CD4-positive, alpha-beta T cell treated with Interleukin-1 beta for 1 hour (primary cell): ENCODE measurements at regions not wholly inside any gene's neighbourhood (a gene's known extent, or its start where the extent isn't known, plus 50 kb on each side); places are given as distances from the start of the nearest gene placed in this dataset.
"Not testable (repeated sequence)": the region's sequence is repeated elsewhere in the genome, so short reads cannot be mapped to it uniquely, and the experiment has no call there.

Source experiments
- DNase-seq, 2 donors: peaks; one replicate each; pipeline ENCODE4 v3.0.0-alpha.2; 2020 to 2022

DNA sequence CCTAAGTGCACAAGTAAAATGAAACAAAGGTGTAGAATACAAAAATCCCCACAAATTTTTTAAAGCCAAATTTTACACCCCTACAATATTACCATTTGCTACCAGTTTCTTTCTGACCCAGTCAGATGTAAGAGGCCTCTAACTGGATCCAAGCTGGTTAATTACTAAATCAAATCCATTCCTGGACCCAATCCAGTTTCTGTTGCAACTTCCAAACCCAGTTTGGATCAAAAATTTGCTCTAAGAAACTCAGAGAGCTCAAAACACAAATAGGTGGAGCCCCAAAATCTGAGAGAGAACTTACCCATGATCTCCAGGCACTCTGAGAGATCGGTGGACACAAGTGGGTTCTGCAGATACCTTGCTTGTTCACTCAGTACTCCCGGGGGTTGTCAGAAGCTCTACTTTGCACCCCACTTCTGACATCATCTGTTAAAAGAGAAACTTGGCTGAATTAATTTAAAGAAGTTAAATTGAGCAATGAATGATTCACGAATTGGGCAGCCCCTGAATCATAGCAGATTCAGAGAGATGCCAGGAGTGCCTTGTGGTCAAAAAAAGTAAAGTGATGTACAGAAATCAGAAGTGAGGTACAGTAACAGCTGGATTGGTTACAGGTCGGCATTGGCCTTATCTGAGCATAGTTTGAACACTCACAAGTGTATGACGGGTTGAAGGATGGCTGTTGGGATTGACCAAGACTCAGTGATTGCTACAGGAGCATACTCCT lies 448.0 kb downstream of the KCNT2 start:
- no peak for DNase-seq

DNA sequence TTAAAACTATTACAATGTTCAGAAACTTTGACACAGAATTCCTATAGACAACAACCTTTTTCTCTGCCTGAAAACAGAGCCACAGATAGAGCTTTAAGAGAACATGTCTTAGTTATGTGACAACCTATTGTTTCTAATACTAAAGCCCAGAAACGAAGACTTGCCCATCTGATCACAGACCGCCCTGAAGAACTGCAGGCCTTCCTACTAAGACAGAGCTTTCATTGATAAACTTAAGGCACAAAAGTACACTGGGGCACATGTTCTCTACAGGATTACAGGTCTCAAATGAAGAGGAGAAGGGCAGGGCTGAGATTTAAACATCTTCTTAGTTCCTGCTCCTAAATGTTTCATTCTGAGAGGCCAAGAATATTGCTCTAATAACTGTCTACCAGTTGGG lies 452.7 kb downstream of the KCNT2 start:
- no peak for DNase-seq

DNA sequence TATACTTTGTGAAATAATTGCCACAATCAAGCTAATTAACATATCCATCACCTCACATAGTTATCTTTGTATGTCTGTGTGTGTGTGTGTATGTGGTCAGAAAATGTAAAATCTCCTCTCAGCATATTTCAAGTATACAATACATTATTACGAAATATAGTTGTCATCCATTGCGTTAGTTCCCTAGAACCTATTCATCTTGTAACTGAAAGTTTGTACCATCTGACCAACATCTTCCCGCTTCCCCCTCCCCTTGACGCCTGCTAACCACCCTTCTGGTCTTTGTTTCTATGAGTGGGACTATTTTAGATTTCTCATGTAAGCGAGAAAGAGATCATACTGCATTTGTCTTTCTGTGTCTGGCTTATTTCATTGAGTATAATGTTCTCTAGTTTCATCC lies 455.3 kb downstream of the KCNT2 start:
- DNase-seq, result no peak

DNA sequence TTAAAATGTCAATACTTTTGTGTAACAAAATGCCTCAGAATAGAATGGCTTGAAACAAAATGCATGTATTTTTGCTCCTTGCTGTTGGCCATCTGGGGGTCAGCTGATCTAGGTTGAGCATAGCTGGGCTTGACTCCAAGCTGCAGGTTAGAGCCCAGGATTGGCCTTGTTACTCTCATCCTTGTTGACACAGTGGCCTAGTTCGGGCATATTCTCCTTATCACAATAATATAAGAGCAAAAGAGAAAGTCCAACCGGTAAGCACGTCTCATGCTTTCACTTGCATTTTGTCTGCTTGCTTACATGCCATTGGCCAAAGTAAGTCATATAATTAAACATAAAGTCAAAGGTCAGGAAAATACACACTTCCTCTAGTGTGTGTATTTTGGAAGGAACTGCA lies 456.2 kb downstream of the KCNT2 start:
- DNase-seq, result no peak

DNA sequence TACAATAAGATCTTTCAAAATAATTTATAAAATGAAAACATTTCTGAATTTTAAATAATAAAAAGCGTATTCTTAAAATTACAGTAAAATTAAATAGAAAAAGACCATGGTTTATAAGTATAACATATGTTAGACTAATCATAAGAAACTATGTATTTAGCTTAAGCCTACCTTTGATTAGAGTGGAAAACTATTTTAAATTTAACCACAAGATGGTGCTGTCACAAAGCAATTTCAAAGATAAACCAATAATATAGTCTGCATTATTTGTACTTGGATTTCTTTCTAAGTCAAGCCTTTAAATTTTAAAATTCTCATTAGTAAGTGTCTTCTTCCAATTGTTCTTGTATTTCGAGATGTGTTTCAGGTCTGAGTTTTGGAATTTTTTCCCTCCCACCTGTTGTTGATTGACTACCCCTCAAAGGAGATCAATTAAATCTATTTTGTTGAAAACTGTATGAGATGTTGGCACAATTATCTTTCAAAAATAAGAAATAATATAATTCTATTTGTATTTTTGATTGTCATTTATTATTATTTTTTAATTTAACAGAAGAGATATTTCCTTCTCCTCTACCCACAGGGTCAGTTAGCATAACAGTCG lies 459.8 kb downstream of the KCNT2 start:
- peak in 1 of 2 donors; percentile 25 for DNase-seq

DNA sequence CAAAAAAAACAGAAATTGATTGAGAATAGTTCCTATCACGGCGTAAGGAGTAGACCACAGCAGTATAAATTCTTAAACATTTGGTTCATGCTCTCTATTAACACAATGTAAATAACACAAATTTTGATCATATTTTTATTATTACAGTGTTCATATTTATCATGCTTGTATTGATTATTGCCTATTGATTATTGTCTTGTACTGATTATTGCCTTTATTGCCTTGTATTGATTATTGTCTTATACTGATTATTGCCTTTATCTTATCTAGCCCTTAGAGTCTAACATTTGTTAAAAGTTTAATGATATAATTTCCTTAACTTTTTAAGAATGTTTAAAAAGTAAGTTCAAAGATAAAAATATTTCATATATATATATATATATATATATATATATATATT lies 460.7 kb downstream of the KCNT2 start:
- DNase-seq, result no peak

DNA sequence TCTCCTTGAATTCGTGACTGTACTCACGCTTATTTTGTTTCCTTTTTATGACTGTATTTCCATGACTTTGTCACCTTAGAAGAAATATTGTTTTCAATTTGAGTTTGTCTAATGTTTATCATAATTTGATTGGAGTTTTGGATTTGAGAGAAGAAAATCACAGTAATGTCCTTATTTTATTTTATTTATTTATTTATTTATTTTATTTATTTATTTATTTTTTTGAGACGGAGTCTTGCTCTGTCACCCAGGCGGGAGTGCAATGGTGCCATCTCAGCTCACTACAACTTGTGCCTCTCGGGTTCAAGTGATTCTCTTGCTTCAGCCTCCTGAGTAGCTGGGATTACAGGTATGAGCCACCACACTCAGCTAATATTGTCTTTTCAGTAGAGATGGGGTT lies 463.1 kb downstream of the KCNT2 start:
- DNase-seq, result not testable (repeated sequence)

DNA sequence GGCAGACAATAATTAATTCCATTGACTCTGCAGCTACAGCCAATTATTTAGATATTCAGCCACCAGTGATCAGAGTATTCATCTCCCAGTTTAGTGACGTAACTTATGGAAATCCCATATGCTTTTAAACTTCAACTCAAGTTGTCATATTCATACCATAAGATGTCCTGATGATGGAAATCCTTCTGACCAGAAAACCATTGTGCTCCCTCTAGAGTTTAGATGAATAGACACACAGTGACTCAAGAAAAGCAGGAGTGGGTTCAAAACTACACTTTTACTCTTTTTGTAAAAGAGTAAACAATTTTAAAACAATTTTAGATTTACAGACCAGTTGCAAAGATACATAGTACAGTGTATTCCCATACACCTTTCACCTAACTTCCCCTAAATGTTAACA lies 463.7 kb downstream of the KCNT2 start:
- DNase-seq, result no peak

DNA sequence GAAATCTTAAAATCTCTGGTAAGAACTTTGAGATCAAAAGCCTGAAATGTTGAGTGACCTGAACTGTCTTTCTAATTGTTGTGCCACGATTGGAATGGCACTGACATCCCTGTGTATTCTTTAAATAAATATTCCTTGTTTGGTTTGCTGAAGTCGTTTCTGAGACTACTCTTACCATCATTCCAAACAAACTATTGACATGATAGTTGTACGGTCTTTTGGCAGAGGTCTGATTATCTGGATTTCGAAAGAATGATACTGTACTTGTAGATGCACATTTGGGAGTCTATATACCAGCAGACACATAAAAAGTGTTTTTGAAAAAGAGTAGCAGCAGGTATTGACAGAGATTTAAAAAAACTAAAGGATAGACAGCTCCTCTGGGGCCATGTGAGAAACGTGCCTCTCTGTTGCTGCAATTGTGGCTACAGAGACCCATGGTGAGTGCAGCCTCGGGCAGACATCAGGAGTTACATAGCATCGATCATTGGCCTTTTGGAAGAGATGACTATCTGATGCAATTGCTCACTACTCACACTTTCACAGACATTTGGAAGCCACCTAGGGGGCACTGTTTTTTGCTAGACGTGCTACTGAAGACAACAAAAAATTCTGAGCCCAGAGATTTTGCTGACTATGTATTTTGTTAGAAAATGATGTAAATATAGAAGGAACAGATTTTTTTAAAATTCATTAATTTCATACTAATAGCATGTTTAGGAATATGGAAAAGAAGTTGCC lies 464.5 kb downstream of the KCNT2 start:
- DNase-seq, result no peak

DNA sequence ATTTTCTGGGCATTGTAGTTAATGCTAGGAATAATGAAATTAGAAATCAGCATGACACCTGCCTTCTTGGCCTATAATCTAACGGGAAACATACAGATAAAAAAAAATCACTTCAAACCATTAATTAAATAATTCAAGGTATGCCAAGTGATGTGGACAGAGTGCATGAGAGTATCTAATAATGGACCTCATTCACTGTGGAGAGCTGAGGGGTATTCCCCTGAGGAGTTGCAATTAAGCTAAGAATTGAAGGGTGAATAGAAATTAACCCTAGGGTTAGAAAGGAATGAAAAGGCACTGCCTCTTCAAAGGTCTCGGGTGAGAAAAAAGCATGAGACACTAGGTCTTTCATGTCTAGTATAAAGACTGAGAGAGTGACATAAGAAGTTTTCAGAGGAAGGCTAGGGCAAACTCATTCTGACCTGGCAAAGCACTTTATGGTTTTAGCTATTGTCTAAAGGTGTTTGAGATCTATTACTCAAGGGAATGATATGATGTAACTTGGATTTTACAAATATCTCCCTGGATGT lies 466.1 kb downstream of the KCNT2 start:
- DNase-seq, result no peak

DNA sequence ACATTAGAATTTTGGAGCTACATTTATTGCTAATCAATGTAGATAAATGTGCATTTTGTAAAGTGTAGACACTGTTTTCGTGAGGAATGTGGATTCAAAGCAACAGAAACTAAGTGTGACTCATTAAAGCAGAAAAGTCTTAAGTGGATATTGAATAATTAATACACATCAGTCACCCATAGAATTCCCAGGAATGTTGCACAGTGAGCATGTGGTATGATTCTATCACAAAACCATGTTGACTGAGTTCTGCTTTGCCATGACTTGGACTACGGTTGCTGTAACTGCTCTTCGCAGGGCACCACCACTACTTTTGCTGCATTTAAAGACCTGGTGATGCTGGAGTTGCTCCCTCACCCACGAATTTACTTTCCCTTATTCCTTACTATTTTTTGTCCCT lies 471.8 kb downstream of the KCNT2 start:
- no peak for DNase-seq

DNA sequence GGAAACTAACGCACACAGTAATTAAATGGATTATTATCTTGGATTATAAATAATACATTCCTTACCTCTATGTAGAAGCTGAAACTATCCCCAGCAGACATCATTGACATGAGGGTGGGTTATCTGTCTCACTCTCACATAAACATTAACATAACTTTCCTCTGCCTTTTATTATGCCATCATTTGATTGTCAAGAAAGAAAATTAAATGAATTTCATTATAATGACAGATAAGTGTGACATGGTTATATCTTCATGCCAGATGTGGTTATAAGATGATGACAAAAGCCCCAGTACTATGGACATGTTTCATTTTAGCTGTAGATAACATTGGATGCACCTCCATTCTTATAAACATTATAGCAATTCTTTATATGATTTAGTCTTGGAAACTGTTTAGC lies 476.5 kb downstream of the KCNT2 start:
- DNase-seq, result no peak

DNA sequence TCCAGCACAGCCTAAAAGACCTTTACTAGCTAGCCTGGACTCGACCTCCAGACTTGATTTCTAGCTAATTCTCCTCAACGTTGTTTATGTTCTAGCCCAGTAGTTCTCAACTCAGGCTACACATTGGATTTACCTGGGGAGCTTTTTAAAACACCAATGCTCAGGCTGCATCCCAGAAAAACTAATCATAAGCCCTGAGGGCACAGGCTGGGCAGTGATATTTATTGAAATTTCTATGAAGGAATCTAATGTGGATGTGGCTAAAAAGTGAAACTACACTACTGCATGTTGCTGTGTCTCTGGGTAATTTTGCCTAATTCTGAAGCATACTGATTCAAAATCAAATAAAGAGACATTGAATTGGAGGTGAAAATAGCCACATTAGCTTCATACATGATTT lies 479.4 kb downstream of the KCNT2 start:
- no peak for DNase-seq

DNA sequence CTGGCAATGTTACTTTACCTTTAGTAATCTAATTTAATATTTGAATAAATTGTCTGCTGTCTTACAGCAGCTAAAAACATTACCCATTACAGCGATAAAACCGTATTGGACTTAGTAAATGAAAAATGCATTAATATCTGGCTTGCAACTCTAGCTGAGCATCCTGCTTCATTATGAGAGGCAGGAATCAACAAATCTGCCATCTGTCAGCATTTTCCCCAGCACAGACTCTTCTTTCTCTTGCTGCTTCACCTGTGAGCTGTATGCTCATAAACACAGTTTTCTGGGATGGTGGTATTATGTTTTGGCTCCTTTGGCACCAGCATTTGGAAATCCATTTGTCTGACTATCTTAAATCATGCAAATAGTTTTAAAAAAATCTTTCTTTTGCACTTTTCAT lies 487.1 kb downstream of the KCNT2 start:
- no peak for DNase-seq

DNA sequence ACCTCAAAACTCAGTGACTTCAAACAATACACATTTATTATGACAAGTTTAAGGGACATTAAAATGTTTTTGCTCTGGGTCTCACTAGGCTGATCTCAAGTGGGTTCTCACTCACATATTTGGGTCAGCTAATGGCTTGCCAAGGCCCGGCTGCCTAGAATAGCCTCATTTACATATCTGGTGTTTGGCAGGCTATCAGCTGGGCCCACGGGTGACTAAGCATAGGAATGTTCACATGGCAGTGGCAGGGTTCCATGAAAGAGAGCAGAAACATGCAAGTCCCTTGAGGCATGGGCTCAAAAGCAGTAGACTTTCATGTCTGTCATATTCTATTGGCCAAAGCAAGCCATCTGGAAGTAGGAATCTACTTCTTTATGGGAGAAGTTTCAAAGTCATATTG lies 492.6 kb downstream of the KCNT2 start:
- no peak for DNase-seq

DNA sequence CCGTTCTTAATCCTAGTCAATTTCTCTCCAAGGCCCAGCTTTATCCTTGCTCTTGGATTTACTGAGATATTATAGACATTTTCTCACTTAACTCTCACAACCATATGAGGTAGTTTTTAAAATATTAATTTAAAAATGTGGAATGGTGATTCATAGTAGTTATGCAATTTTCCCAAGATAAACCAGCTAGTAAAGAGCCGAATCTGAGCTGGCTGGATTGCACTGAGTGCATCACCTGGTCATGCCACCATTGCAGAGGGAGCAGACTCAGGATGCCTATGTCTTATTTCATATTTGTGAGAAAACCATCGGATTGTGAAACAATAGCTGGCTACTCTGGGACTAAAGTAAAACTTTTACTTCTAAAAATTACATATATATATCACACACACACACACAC lies 494.0 kb downstream of the KCNT2 start:
- DNase-seq, result no peak

DNA sequence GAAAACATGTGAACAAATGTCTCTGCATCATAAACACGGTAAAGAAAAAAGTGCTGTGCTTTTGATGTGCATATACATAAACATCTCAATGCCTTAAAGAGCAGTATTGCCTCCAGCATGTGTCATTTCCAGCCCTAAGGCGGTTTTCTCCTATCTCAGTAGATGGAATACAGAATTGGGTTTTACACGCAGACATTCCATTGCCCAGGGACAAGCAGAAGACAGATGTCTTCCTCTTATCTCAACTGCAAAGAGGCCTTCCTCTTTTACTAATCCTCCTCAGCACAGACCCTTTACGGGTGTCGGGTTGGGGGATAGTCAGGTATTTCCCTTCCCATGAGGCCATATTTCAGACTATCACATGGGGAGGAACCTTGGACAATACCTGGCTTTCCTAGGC lies 499.2 kb downstream of the KCNT2 start:
- not testable (repeated sequence) for DNase-seq

DNA sequence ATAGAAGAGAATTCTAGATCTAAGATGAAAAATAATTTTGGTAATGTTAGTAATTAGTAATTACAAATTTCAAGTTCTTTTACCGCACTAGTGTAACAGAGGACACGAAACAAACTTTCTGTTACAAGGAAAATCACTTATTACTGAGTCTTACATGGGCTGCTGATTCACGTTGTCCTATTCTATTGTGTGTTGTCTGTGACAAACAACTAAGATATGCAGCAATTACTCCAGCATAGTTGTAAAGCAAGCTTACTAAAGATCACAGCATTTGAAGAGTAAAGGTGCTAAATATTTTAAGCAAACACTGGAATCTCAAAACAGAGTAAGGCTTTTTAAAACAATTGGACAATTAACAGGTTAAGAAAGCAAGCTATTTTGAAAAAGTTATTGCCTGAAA lies 502.3 kb downstream of the KCNT2 start:
- DNase-seq, result no peak

DNA sequence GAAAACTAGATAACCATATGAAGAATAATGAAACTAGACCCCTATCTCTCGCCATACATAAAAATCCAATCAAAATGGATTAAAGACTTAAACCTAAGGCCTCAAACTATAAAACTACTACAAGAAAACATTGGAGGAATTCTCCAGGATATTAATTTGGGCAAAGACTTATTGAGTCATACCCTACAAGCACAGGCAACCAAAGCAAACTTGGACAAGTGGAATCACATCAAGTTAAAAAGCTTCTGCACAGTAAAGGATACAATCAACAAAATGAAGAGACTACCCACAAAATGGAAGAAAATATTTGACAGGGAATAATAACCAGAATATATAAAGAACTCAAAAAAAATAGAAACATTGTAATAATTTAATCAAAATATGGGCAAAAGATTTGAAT lies 505.4 kb downstream of the KCNT2 start:
- no peak for DNase-seq

DNA sequence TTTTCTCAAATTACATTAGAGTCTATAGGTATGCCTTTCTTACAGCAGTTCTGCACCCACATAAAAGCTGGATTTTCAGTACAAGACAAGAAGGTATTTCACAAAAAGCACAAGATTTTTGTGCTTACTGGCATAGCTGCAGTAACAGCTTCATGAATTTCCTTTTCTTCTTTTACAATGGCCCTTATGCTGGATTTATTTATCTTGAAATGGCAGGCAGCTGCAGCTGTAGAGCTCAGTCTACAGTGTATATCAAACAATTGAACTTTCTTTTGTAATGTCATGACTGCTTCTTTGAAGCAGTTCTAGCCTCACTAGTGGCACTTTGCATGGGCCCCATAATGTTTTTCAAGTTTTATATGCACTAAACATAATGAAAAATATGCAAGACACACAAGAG lies 510.2 kb downstream of the KCNT2 start:
- DNase-seq, result no peak

DNA sequence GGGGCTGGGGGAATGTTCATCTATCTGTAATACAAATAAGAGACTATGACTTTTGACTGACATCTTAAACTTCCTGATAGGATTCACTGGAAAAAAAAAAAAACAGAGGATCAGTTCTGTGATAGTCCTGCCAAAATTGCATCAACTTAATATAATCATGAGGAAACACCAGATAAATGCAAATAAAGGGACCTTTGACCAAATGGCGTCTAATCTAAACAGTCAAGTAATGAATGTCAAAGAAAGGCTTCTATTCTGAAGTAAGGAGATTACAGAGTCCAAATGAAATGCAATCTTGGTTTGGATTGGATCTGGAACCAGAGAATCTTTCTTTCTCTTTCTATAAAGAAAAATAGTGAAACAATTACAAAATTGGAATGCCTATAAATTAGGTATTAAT lies 513.4 kb downstream of the KCNT2 start:
- DNase-seq, result no peak

DNA sequence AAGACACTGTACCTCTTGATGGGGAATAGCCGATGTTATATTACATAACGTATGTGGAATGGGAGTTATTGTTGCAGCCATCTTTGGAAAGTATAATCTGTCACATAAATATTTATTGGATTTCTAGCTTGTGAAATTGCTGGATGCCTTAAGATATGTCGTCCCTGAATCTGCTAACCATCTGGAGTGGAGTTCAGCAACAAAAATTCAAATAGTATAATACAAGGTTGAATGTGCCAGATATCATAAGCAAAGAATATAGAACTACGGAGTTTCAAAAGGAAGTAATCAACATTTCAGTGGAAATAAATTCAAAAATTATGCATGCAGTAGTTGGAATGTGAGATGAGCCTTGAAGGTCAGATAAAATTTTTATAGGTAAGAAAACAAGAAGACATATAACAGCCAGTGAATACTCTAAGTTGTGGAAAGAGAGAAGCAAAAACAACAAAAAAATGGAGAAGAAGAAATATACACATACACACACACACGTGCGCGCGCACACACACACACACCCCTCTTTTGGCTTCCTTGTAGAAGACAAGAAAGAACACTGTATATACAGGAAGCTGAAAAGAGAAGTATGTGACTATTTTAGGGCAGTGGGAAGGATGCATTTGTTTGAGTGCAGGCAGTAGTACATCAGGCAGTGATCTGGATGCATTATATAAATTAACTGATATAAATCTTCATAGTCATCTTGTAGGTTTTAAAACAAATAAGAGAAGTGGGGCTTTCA lies 516.7 kb downstream of the KCNT2 start:
- DNase-seq, result no peak

DNA sequence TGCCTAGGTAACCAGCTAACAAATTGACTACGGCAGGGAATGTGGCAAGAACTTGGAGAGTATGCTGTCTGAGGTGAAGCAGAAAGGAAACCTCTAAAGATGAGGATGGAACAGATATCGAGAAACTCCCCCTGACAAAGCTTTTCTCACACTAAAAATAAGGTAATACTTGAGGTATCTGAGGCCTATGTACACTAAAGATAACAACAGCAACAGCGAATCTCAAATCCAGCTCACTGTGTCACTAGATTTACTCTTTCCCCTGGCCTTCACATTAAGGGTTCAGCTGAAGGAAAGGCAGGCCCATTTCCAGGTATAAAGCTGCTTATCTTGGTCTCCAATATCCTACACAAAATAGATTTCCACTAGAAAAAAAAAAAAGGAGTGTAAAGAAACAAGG lies 518.0 kb downstream of the KCNT2 start:
- no peak for DNase-seq
